Stimulated activated CD8-positive, alpha-beta memory T cell treated with anti-CD3 and anti-CD28 coated beads, Interleukin-15, amount 100 ng/mL, for 1 hour (primary cell): ENCODE measurements at regions not wholly inside any gene's neighbourhood (a gene's known extent, or its start where the extent isn't known, plus 50 kb on each side); places are given as distances from the start of the nearest gene placed in this dataset.
"Not testable (repeated sequence)": the region's sequence is repeated elsewhere in the genome, so short reads cannot be mapped to it uniquely, and the experiment has no call there.

Source experiments
- DNase-seq: peaks from one replicate; pipeline ENCODE4 v3.0.0-alpha.2; 2020; ENCODE audit warnings: low read depth

DNA sequence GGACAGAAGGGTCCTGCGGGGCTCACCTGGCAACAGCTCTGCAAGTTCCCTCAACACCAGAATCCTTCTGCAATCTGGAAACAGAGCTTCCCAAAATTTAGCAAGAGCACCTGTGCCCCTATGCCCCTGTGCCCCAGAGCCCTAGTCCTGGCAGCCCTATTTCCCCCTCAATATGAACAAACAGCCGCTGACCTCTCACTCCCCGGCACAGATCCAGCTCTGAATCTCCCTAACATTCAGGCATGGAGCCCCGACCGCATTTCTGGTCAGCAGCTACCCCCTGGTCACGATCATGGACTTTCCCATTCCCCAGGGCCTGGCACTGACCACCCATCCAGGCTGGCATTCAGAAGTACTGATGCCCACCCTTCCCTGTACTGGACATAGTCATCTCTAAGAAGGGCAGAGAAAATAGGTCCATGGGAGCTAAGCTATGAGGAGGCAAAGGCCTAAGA, 110.8 kb upstream of the SMURF2 start:
- no peak for DNase-seq

GRCh38 chr17:64771980-64772844, 110.1 kb upstream of the SMURF2 start:
- DNase-seq, result no peak

DNA sequence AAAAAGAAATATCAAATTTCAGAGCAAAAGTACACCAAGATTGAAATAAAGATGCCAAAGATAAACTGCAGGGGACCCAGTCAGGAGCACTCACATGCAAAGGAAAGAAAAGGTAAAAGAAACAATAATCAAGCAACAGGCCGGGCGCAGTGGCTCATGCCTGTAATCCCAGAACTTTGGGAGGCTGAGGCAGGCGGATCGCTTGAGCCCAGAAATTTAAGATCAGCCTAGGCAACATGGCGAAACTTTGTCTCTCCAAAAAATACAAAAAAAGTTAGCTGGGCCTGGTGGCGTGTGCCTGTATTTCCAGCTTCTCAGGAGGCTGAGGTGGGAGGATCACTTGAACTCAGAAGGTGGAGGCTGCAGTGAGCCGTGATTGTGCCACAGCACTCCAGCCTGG, 107.6 kb upstream of the SMURF2 start:
- no peak for DNase-seq

DNA sequence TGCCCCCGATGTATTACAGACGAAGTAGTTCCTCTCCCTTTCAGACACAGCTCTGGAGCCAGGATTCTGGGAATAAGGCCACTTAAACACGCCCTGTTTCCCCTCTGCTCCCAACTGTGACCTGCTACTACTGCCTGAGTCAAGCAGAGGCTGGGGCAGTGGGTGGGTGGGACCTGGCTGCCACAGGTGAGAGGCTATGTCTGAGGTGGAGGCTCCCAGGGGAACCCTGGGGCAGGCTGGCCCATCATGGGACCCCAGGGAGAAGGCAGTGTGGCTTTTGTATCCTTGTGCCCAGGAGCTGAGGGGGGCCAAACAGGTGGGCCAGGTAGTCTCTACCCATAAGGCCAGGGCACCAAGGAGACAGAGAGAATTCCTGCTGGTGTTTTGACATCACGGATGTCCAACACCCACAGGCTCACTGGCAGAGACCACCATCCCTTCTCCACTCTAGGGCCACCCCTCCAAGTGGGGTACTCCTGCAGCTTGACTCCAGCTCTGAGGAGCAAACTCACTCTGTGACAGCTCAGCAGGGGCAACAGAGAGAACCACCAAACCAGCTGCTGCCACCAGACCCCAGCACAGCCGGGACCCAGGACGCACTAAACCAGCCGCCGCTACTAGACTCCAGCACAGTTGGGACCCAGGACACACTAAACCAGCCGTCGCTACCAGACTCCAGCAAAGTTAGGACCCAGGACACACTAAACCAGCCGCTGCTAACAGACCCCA, 105.3 kb upstream of the SMURF2 start:
- no peak for DNase-seq

DNA sequence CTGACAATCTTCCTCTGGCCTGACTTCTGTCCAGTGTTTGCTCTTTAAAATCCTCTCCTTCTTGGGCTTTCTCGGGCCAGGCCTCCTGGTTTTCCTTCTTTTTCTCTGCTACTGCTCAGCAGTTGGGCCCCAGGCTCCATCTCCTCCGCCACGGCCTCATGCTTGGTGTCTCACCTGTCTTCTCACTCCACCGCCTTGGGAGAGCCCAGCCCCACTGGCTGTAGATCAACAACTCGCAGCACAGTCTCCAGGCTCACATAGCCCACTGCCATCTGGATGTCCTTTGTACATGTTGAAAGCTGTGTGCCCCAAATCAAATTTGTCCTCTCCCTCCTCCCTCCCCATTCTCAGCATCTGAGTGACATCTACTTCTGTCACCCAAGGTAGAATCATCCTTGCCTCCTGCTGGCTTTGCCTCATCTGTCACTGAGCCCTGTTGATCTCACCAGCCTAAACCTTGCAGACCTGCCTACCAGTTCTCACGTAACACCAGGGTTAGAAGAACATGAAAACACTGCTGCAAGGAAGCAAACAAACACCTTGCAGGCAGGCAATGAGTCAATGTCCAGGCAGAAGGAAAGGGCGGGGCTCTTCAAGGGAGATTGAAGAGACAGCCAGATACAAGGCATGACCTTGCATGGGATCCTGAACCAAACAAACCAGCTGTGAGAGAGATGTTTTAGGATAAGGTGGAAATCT, 103.2 kb upstream of the SMURF2 start:
- no peak for DNase-seq

DNA sequence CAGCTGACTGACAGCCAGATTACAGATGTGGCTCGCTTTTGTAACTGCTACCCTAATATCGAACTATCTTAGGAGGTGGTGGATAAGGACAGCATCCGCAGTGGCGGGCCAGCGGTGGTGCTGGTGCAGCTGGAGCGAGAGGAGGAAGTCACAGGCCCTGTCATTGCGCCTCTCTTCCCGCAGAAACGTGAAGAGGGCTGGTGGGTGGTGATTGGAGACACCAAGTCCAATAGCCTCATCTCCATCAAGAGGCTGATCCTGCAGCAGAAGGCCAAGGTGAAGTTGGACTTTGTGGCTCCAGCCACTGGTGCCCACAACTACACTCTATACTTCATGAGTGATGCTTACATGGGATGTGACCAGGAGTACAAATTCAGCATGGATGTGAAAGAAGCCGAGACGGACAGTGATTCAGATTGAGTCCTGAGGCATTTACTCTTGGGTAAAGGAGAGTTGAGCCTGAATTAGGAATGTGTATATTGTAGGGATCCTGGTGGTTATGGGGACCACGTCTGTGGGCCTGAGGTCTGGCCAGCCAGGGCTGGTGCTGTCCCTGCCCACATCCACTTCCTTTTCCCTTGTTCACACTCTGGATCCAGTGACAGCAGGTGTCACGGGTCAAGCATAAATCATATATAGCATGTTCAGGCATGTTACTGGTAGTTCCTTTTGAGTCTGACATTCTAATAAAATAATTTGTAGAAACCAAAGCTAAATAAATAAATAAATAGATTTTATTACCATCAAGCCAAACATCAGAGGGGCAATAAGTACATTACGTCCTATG, 89.0 kb upstream of the SMURF2 start:
- DNase-seq, result no peak

DNA sequence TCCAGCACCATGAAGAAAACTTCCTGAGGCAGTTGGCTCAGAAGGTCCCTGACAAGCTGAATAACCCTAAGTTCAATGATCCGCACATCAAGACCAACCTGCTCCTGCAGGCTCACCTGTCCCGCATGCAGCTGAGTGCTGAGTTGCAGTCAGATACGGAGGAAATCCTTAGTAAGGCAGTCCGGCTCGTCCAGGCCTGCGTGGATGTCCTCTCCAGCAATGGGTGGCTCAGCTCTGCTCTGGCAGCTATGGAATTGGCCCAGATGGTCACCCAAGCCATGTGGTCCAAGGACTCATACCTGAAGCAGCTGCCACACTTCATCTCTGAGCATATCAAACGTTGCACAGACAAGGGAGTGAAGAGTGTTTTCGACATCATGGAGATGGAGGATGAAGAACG, 88.4 kb upstream of the SMURF2 start:
- no peak for DNase-seq

DNA sequence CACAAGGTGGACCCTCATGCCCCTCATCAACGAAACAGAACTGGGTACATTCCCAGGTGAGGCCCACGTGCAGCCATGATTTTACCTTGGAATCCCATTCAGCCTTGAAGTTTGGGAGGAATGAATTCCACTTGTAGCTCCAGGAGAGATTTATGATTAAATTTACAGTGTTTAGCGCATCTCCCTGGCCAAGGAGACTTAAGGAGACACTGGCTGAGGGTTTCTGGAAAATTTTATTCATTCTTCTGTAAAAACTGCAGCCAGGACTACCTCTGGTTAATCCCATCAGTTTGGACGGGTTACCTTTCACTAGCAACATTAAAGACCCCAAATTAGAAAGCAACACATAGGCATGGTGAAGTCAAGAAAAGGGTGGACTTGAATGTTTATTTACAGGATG, 87.2 kb upstream of the SMURF2 start:
- no peak for DNase-seq

DNA sequence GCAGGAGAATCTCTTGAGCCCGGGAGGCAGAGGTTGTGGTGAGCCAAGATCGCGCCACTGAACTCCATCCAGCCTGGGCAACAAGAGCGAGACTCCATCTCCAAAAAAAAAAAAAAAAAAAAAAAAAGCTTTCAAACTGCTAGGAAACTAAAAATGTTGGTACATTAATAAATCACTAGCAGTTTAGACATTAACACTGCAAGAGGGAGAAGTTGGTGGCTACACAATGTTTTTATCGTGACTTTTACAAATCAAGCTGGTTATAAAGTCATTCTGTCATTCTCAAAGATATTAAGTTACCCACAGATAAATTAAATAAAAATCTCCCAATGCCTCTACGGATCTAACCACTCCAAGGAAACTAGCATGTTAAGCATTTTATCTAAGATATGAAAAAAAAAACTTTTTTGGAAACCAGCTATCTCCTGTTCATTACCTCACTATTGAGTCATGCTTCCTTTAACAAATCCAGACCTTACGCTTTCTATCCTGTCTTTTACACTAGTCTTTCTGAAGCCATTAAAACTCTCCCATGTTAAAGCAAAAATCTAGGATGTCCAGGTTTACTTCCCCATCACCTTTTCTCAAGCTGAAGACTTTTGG, 85.9 kb upstream of the SMURF2 start:
- DNase-seq, result no peak

DNA sequence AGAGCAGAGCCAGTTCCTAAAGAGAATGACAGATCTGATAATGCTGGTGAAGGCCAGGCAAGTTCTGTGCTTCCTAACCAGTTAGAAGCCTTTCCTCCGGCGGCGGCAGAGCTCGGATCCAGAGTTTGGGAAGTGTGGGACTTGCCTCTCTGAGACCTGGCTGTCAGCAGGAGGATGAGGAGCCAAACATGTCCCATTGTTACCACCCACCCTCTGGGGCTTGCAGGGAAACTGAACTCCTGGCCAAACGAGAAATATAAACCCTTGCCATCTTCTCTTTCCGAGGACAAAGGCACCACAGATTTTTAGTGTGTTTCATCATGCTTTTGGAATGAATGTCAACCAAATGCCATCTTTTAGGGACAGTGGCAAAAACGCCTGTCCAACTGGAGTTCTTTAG, 80.2 kb upstream of the SMURF2 start:
- DNase-seq, result no peak

GRCh38 chr17:64741916-64742315, 79.8 kb upstream of the SMURF2 start:
- not testable (repeated sequence) for DNase-seq

GRCh38 chr17:64741038-64741641, 79.0 kb upstream of the SMURF2 start:
- no peak for DNase-seq

GRCh38 chr17:64739316-64740058, 77.4 kb upstream of the SMURF2 start:
- no peak for DNase-seq

DNA sequence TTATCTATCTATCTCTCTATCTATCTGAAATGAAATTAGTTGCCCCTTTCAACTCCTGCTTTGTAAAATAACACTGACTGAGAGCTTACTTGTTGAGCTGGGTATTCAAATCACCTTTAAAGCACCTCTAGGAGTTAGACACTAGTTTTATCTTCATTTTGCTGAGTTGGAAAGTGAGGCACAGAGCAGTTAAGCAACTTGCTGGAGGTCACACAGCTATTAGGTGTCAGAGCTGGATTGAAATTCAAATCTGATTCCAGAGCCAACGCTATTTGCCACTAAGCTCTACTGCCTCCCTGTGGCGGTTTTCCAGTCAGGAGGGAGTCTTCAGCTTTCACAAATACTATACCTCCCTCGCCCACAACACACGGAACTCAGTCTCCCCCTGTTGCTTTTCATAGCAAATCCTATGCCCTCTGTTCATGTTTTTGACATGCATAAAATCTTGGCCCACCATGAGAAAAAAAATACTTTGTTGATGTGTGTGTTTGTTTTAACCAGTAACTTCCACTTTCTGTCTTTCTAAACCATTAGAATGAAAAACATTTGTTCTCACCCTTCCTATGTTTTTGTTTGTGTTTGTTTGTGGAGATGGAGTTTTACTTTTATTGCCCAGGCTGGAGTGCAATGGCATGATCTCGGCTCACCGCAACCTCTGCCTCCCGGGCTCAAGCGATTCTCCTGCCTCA, 74.8 kb upstream of the SMURF2 start:
- peak; percentile 10 for DNase-seq

GRCh38 chr17:64732336-64733006, 70.4 kb upstream of the SMURF2 start:
- no peak for DNase-seq

DNA sequence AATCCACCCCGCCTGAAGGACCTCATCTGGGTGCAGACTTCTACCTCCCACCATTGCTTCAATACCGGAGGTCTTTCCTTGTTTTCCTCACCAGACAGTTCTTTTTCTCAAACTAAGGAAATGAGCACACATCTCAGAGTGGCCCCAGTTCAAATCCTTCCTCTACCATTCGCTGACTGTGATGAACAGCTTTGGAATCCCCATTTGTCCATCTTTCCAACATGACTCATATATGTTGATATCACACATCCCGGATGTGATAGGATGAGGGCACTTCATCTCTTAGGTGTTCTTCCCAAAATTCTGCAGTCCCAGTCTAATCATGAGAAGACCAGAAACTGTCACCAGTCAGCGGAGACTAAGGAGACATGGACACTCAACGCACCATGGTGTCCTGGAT, 67.9 kb upstream of the SMURF2 start:
- DNase-seq, result not testable (repeated sequence)

- DNase-seq, result no peak
These were observed 67.1 kb upstream of the SMURF2 start for GRCh38 chr17:64729201-64729600.

DNA sequence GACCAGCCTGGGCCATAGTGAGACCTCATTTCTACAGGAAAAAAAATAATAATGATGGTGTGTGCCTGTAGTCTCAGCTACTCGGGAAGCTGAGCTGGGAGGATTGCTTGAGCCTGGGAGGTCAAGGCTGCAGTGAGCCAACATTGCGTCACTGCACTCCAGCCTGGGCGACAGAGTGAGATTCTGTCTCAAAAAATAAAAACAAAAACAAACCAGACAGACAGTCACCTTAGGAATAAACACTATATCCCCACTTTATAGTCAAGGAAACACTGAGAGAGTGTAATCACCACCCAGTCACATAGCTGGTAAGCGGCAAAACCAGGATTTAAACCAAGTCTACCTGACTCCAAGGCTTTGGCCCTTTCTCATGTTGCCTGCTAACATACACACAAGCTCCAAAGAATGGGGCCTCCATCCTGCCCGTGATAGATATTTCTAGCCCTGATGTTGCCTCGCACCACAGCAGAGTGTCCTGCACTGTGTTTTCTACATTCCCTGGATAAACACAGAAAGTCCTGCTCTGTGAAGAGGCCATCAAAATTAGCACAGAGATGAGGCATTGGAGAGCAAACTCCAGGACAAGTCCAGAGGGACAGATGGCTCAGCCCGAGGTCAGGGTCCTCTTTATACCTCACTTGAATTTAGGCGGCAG, 66.1 kb upstream of the SMURF2 start:
- DNase-seq, result no peak

DNA sequence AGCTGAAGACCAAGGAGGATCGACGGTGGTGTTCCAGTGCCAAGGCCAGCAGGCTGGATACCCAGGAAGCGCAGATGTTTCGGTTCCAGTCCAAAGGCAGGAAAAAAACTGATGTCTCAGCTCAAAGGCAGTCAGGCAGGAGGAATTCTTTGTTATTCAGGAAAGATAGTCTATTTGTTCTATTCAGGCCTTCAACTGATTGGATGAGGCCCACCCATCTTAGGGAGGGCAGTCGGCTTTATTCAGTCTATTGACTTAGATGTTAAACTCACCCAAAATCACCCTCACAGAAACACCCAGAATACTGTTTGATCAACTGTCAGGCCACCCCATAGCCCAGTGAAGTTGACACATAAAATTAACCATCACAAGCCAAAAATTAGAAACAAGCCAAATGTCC, 63.9 kb upstream of the SMURF2 start:
- not testable (repeated sequence) for DNase-seq
